Activated CD4-positive, alpha-beta memory T cell treated with anti-CD3 and anti-CD28 coated beads for 36 hours (primary cell): ENCODE measurements at regions not wholly inside any gene's neighbourhood (a gene's known extent, or its start where the extent isn't known, plus 50 kb on each side); places are given as distances from the start of the nearest gene placed in this dataset.

Experiments
- CTCF ChIA-PET: fragments of 350-600 bp; sonication (Branson Sonifier 250); formaldehyde crosslinking; loops from one replicate; lab custom pipeline; 2021; ENCODE audit warnings: antibody characterized with exemption, inconsistent platforms; lab: Charles Lee
- POLR2A ChIA-PET: fragments of 350-600 bp; sonication (Branson Sonifier 250); formaldehyde crosslinking; loops from one replicate; lab custom pipeline; 2021; ENCODE audit warnings: antibody characterized with exemption; lab: Charles Lee
- DNase-seq: peaks from one replicate; pipeline ENCODE4 v3.0.0-alpha.2; 2020
- H3K27ac Mint-ChIP-seq: one replicate; pipeline ENCODE4 v1.8.0; 2021; ENCODE audit warnings: mixed read lengths
- H3K27me3 Mint-ChIP-seq: one replicate; pipeline ENCODE4 v1.8.0; 2021; ENCODE audit warnings: mixed read lengths
- H3K36me3 Mint-ChIP-seq: one replicate; pipeline ENCODE4 v1.8.0; 2021; ENCODE audit warnings: mixed read lengths
- H3K4me1 Mint-ChIP-seq: one replicate; pipeline ENCODE4 v1.8.0; 2021; ENCODE audit warnings: low read depth, mixed read lengths
- H3K4me3 Mint-ChIP-seq: one replicate; pipeline ENCODE4 v1.8.0; 2021; ENCODE audit warnings: mild to moderate bottlenecking, mixed read lengths
- H3K9me3 Mint-ChIP-seq: one replicate; pipeline ENCODE4 v1.8.0; 2021; ENCODE audit warnings: mixed read lengths
- intact Hi-C: fragments of 100-400 bp; cut with micrococcal nuclease; formaldehyde crosslinking; loops from one replicate; pipeline ENCODE4 v1.15.1; 2023

DNA sequence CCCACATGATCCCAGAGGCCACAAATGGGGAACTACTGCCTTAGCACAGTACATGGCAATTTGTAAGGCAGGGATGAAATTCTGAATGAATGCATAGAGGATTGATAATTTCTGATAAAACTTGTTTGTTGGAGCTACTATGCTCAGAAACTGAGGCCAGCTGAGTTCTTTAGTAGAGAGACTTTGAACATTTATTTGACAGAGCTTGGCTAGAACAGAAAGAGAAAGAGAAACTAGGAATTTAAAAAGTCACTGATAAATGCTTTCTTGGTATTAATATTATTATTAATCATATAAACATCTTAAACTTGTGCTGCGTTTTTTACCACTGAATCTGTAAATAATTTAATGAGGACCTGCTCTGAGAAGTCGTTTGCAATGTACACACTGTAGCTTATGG lies 923.7 kb upstream of the CNTNAP5 start:
- ChIA-PET POLR2A (no interaction called here), CTCF (no interaction called here)
- H3K27ac Mint-ChIP-seq = no peak overlapping the region
- intact Hi-C loops = no loop called here
- no peak overlapping the region for H3K4me3 Mint-ChIP-seq
- H3K4me1 Mint-ChIP-seq = no peaks in the 10 kb centered on the region
- no peaks in the 10 kb centered on the region for H3K36me3 Mint-ChIP-seq
- DNase-seq = no peak
- H3K27me3 Mint-ChIP-seq = no peaks in the 10 kb centered on the region
- peaks cover 4% of the 10 kb centered on the region for H3K9me3 Mint-ChIP-seq

DNA sequence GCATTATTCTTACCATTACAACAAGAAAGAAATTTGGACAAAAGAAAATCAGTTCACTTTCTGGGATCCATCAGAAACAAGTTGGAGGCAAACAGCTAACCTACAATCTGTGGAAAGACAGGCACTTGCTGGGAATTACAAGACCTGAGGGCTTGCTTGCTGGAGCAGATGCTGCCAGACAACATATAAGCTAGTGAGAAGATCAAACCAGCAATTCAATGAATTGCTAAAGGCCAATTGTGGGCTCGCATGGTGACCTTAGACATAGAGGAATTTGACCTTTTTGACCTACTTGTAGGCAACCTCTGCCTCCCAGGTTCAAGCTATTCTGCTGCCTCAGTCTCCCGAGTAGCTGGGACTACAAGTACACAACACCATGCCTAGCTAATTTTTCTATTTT lies 921.2 kb upstream of the CNTNAP5 start:
- intact Hi-C loops = no loop called here
- POLR2A ChIA-PET = no interaction called here

DNA sequence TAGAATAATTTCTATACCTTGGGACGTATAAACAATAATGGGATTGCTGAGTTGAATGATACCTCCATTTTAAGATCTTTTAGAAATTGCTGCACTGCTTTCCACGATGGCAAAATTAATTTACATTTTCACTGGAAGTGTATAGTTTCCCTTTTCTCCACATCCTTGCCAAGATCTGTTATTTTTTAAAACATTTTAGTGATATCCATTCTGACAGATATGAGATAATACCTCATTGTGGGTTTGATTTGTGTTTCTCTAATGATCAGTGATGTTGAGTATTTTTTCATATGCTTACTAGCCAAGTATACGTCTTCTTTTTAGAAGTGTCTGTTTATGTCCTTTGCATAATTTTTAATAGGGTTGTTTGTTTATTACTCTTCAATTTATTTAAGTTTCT lies 908.5 kb upstream of the CNTNAP5 start:
- POLR2A ChIA-PET = no interaction called here
- intact Hi-C loops = no loop called here
- Mint-ChIP-seq H3K4me3 (no peak overlapping the region), H3K36me3 (no peaks in the 10 kb centered on the region), H3K4me1 (no peaks in the 10 kb centered on the region), H3K27me3 (no peaks in the 10 kb centered on the region), H3K27ac (no peak overlapping the region), H3K9me3 (peaks cover 30% of the 10 kb centered on the region)
- CTCF ChIA-PET = no interaction called here
- no peak for DNase-seq

More for the DNA sequence above, 921.2 kb upstream of the CNTNAP5 start:
- H3K27ac Mint-ChIP-seq = no peak overlapping the region
- no peak overlapping the region for H3K4me3 Mint-ChIP-seq
- no peak for DNase-seq
- peaks cover 12% of the 10 kb centered on the region for H3K9me3 Mint-ChIP-seq
- no peaks in the 10 kb centered on the region for H3K27me3 Mint-ChIP-seq
- H3K4me1 Mint-ChIP-seq = no peaks in the 10 kb centered on the region
- no peaks in the 10 kb centered on the region for H3K36me3 Mint-ChIP-seq
- CTCF ChIA-PET = no interaction called here

DNA sequence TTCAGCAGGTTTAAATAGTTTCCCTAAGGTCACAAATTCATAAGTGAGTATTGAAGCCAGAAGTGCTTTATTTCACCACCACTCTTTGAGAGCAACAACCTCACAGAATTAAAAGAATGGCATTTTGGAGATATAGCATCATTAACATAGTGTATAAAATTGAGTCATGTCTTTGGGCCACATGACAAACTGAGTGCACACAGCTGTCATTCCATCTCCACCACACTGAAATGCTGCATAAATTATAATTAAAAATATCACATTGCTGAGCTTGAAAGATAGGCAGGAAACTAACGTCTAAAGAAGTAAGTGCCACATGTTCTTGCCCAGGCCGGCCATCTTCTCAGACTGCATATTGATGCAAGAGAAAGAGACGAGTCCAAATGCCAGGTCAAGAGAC lies 897.9 kb upstream of the CNTNAP5 start:
- CTCF ChIA-PET = no interaction called here
- no peak overlapping the region for H3K27ac Mint-ChIP-seq

DNA sequence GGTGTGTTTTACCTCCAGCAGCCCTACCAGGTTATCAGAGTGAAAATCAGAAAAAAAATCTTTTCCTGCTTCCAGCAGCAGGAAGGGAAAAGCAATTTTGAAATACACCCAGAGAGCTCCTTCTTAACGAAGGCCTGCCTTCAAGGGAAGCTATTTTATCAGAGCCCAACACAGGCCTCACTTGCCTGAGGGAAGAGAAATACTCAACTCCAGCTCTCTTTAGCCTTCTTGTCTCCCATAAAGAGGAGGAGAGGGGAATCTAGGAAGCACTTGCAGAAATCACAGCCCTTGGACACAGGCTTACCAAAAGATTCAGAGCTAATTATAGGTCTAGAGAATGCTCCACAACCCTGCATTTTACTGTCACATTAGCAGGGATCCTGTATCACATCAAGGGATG lies 896.1 kb upstream of the CNTNAP5 start:
- peaks cover 19% of the 10 kb centered on the region for H3K9me3 Mint-ChIP-seq
- H3K27me3 Mint-ChIP-seq = no peaks in the 10 kb centered on the region
- intact Hi-C loops = no loop called here
- POLR2A ChIA-PET = no interaction called here
- no peak overlapping the region for H3K4me3 Mint-ChIP-seq
- H3K27ac Mint-ChIP-seq = no peak overlapping the region
- CTCF ChIA-PET = no interaction called here
- no peaks in the 10 kb centered on the region for H3K36me3 Mint-ChIP-seq
- no peak for DNase-seq
- H3K4me1 Mint-ChIP-seq = no peaks in the 10 kb centered on the region

More for the DNA sequence above, 897.9 kb upstream of the CNTNAP5 start:
- POLR2A ChIA-PET = no interaction called here
- Mint-ChIP-seq H3K27me3 (no peaks in the 10 kb centered on the region), H3K4me3 (no peak overlapping the region), H3K36me3 (no peaks in the 10 kb centered on the region), H3K4me1 (no peaks in the 10 kb centered on the region), H3K9me3 (peaks cover 16% of the 10 kb centered on the region)
- intact Hi-C loops = no loop called here
- DNase-seq = no peak

DNA sequence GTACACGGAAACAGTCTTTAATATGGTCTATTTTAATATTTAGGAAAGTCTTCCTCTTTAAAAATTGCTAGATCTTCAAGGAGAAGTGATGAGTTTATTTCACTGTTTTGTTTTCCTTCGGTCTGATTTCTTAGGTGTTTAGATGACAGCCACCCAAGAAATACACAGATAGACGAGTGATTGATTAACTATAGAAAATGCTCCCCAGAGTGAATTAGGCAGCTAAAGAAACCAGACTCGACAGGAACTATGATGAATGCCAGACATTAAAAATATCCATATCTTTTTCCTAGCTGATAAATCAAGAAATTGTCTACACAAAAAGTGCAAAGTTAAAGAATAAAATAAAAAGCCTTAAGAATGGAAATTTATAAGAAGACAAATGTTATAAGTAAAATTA lies 888.7 kb upstream of the CNTNAP5 start:
- intact Hi-C loops = no loop called here
- peaks cover 24% of the 10 kb centered on the region for H3K9me3 Mint-ChIP-seq

DNA sequence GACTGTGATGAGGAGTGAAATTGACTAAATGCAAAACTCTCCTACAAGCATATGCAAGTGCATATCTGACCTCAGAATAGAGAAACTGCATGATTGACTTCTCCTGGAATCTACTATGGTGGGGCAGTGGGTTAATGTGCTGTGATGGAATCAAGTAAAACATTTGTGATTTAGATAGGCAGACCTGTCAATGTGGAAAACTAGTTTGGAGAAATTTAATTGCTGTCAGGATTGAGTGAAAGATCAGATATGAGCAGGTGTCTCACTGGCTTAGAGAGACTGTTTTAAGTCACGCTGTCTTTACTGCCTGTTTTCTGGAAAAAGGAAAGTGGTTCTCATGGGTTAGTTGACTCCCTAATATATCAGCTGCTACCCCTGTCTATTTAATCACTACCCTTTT lies 881.0 kb upstream of the CNTNAP5 start:
- Mint-ChIP-seq H3K4me1 (no peaks in the 10 kb centered on the region), H3K27me3 (no peaks in the 10 kb centered on the region), H3K27ac (no peak overlapping the region), H3K36me3 (no peaks in the 10 kb centered on the region), H3K9me3 (peaks cover 34% of the 10 kb centered on the region), H3K4me3 (no peak overlapping the region)
- DNase-seq = no peak
- intact Hi-C loops = no loop called here
- ChIA-PET POLR2A (no interaction called here), CTCF (no interaction called here)

More for the DNA sequence above, 888.7 kb upstream of the CNTNAP5 start:
- DNase-seq = no peak
- Mint-ChIP-seq H3K27ac (no peak overlapping the region), H3K4me1 (no peaks in the 10 kb centered on the region), H3K27me3 (no peaks in the 10 kb centered on the region), H3K4me3 (no peak overlapping the region), H3K36me3 (no peaks in the 10 kb centered on the region)
- POLR2A ChIA-PET = no interaction called here
- CTCF ChIA-PET = no interaction called here

DNA sequence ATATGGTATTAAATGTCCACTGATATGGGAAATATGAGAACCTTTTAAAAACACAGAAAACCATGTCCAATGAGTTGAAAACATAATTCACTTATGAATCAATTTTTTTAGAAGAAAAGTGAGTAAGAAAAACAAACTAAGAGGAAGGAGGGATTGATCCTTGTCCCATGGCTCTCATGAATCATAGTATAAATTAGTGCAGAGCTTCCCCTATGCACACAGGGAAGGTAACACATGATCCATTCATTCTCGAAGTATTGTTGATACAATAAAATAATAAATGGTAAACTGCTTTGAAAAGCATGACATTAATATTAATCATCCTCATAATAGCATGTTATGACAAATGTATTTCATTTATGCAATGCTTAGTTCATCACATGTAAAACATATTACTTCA lies 872.0 kb upstream of the CNTNAP5 start:
- POLR2A ChIA-PET = no interaction called here
- Mint-ChIP-seq H3K4me3 (no peak overlapping the region), H3K36me3 (no peaks in the 10 kb centered on the region), H3K27ac (no peak overlapping the region), H3K4me1 (no peaks in the 10 kb centered on the region), H3K27me3 (no peaks in the 10 kb centered on the region), H3K9me3 (peaks cover 3% of the 10 kb centered on the region)
- CTCF ChIA-PET = no interaction called here
- no peak for DNase-seq
- intact Hi-C loops = no loop called here

DNA sequence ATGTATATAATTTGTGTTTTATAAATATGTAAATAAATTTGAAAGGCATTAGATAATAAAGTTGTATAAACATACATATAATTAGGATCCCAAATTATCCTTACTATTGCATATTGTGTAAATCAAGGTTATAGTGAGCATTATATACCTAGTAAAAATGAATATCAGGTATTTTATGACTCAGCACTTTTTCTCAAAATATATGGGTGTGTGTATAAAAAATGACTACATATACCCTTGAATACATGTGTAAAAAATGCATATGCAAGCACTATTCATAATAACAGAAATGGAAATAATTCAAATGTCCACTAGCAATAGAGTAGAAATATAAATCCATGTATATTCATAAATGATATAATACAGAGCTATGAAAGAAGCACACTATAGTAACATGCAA lies 870.9 kb upstream of the CNTNAP5 start:
- ChIA-PET POLR2A (no interaction called here), CTCF (no interaction called here)
- intact Hi-C loops = no loop called here
- Mint-ChIP-seq H3K27me3 (no peaks in the 10 kb centered on the region), H3K36me3 (no peaks in the 10 kb centered on the region), H3K4me3 (no peak overlapping the region), H3K9me3 (peaks cover 3% of the 10 kb centered on the region), H3K4me1 (no peaks in the 10 kb centered on the region), H3K27ac (no peak overlapping the region)
- no peak for DNase-seq

DNA sequence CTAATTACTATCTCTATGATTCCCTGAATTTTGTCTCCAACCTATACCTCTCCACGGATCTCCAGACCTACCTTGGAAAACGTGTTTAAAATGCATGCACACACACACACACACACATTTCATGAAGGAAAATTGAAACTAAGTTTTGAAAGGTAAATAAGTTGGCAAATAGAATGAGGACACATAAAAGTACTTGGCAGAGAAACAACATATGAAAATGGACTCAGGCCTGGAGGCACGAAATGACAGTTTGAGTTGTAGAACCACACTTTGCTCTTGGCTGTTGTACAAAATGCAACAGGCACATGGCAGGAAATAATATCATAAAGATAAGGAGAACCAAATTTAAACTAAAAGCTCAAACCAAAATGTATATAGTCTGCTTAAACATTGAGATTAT lies 868.1 kb upstream of the CNTNAP5 start:
- H3K4me3 Mint-ChIP-seq = no peak overlapping the region
- ChIA-PET POLR2A (no interaction called here), CTCF (no interaction called here)
- intact Hi-C loops = no loop called here
- H3K27ac Mint-ChIP-seq = no peak overlapping the region
- DNase-seq = no peak
- H3K4me1 Mint-ChIP-seq = no peaks in the 10 kb centered on the region
- peaks cover 9% of the 10 kb centered on the region for H3K9me3 Mint-ChIP-seq
- no peaks in the 10 kb centered on the region for H3K36me3 Mint-ChIP-seq
- H3K27me3 Mint-ChIP-seq = no peaks in the 10 kb centered on the region

DNA sequence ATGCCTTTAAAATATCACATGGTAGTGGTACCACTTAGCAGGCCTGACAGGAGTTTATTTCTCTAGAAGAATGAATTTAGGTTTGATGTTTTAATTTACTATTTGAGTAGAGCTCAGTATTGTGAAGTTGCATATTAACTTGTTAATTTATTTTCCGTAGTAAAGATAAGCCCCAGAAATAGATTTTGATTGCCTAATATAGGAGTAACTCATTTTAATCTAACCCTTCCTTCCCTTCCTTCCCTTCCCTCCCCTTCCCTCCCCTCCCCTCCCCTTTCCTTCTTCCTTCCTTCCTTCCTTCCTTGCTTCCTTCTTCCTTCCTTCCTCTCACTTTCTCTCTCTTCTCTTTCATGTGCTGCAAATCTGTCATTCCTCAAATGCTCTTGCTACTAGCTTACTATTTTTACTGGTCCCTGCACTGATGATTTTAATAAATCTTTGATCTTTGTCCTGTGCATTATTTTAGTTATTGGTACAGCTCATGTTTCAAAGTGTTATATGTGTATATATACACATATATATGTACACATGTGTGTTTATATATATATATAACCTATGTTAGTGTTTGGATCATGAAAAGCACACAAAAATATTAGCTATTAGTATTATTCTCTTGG lies 862.6 kb upstream of the CNTNAP5 start:
- intact Hi-C loops = no loop called here

DNA sequence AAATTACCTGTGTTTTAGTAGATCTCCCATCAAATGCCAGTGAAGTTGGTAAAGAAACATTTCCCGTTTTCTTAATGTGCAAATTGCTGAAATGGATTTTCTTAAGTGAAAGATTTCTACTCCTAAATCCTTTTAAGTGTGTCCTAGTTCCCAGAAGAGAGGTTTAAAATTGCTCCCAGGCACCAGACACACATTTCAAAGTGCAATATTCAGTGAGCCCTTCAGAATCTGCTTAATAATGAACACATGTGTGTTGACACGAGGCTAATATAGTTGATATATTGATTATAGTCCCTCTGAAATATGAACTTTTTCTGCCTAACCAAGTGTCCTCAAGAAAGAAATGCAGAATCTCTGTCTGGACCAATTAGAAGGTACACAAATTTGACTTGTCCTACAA lies 861.7 kb upstream of the CNTNAP5 start:
- intact Hi-C loops = no loop called here
- H3K27me3 Mint-ChIP-seq = no peaks in the 10 kb centered on the region
- no peaks in the 10 kb centered on the region for H3K36me3 Mint-ChIP-seq
- DNase-seq = no peak
- peaks cover 18% of the 10 kb centered on the region for H3K9me3 Mint-ChIP-seq
- no peaks in the 10 kb centered on the region for H3K4me1 Mint-ChIP-seq
- ChIA-PET CTCF (no interaction called here), POLR2A (no interaction called here)
- no peak overlapping the region for H3K27ac Mint-ChIP-seq
- no peak overlapping the region for H3K4me3 Mint-ChIP-seq

More for the DNA sequence above, 862.6 kb upstream of the CNTNAP5 start:
- Mint-ChIP-seq H3K4me1 (no peaks in the 10 kb centered on the region), H3K9me3 (peaks cover 15% of the 10 kb centered on the region), H3K4me3 (no peak overlapping the region), H3K36me3 (no peaks in the 10 kb centered on the region), H3K27me3 (no peaks in the 10 kb centered on the region), H3K27ac (no peak overlapping the region)
- no peak for DNase-seq
- POLR2A ChIA-PET = no interaction called here
- CTCF ChIA-PET = no interaction called here

DNA sequence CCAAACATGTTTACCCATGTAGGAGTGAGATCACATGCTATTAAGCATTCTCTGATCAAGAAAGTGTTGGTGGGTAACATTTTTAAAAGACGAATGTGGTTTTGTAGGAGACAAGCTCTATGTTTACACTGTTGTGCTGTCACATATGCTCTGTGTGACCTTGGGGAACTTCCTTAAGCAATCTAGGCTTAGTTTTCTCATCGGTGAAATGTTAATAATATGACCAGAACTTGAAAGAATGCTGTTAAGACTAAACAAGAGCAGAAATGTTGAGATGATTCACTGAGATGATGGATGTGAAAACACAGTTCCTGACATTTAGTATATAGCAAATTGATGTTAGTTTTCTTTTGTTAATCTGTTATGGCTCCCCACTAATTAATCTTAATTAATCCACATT lies 860.9 kb upstream of the CNTNAP5 start:
- peaks cover 18% of the 10 kb centered on the region for H3K9me3 Mint-ChIP-seq
- H3K27me3 Mint-ChIP-seq = no peaks in the 10 kb centered on the region
- intact Hi-C loops = no loop called here
- DNase-seq = no peak
- CTCF ChIA-PET = no interaction called here
- no peaks in the 10 kb centered on the region for H3K36me3 Mint-ChIP-seq
- H3K4me1 Mint-ChIP-seq = no peaks in the 10 kb centered on the region
- no peak overlapping the region for H3K4me3 Mint-ChIP-seq
- POLR2A ChIA-PET = no interaction called here
- no peak overlapping the region for H3K27ac Mint-ChIP-seq
